C4-2B (cell line): ENCODE measurements at regions not wholly inside any gene's neighbourhood (a gene's known extent, or its start where the extent isn't known, plus 50 kb on each side); places are given as distances from the start of the nearest gene placed in this dataset.
"Not testable (repeated sequence)": the region's sequence is repeated elsewhere in the genome, so short reads cannot be mapped to it uniquely, and the experiment has no call there.

Experiments used
- CTCF ChIP-seq: fragments of 450-650 bp; conservative IDR thresholded peaks from 2 replicates; pipeline ENCODE4 v1.5.1; 2017; ENCODE audit warnings: mild to moderate bottlenecking
- ZFX ChIP-seq: fragments of 450-650 bp; IDR thresholded peaks from 2 replicates; pipeline ENCODE4 v1.6.1; 2017

GRCh38 chr4:189736656-189737055 is 204.0 kb upstream of the FRG1 start:
- TF ChIP-seq CTCF, ZFX: not testable (repeated sequence)
